Uterus (tissue), 2 donors: ENCODE measurements at regions not wholly inside any gene's neighbourhood (a gene's known extent, or its start where the extent isn't known, plus 50 kb on each side); places are given as distances from the start of the nearest gene placed in this dataset.

Experiments used
- CTCF ChIP-seq, 4 experiments: fragments of 200-600 bp in 2 of 4; fragments of 450-650 bp in 2 of 4; sonication (generic) in 2 of 4; IDR thresholded peaks; one replicate each; pipeline ENCODE4 v1.5.1; 2016 to 2019; ENCODE audit warnings: antibody characterized with exemption in 4 of 4, mild to moderate bottlenecking in 2 of 4, moderate library complexity in 1 of 4
- POLR2A ChIP-seq, 2 donors: fragments of 450-650 bp; IDR thresholded peaks; one replicate each; pipeline ENCODE4 v1.6.1; 2016; ENCODE audit warnings: antibody characterized with exemption in 2 of 2, mild to moderate bottlenecking in 1 of 2, moderate library complexity in 1 of 2

GRCh38 chr5:107310181-107310580 lies 360.6 kb downstream of the EFNA5 start:
- no peak for TF ChIP-seq CTCF (IDR thresholded peaks at IDR 0.05)
- no peak for TF ChIP-seq POLR2A (IDR thresholded peaks at IDR 0.05)
